HepG2 (cell line): ENCODE measurements at regions not wholly inside any gene's neighbourhood (a gene's known extent, or its start where the extent isn't known, plus 50 kb on each side); places are given as distances from the start of the nearest gene placed in this dataset.

Source experiments
- ATAC-seq: fragments of 200-7000 bp; cut with Tn5 transposase; 3 replicates; pipeline ENCODE4 v1.9.1; 2020; ENCODE audit warnings: mild to moderate bottlenecking, moderate library complexity
- BruUV-seq: library from RNA; stranded (reverse); fragments of 400-500 nt; replicated peaks from 2 replicates; lab custom pipeline; 2021; lab: Mats Ljungman, UMichigan
- CTCF ChIA-PET: fragments of 300-600 bp; formaldehyde crosslinking; extraction: SDS; loops from one replicate; lab custom pipeline; 2021; ENCODE audit warnings: low total read pairs, inconsistent platforms, low intra/inter-chr PET ratio; lab: Yijun Ruan, JAX
- POLR2A ChIA-PET: fragments of 350-600 bp; sonication (Branson Sonifier 250); formaldehyde crosslinking; loops from one replicate; lab custom pipeline; 2020; ENCODE audit warnings: antibody characterized with exemption, inconsistent platforms; lab: Yijun Ruan, JAX
- DNase-seq: peaks from one replicate; pipeline ENCODE4 v3.0.0-alpha.2; 2015; ENCODE audit warnings: low spot score
- FAIRE-seq: peaks from 3 replicates; lab custom pipeline; 2011; peaks lifted over from hg19 to GRCh38; lab: Jason Lieb, UNC
- H2AFZ ChIP-seq: one replicate; pipeline ENCODE4 v1.6.1; 2011; ENCODE audit warnings: low read length, inconsistent platforms
- H3K27ac ChIP-seq: fragments of 300-600 bp; 3 replicates; pipeline ENCODE4 v1.8.0; 2011; ENCODE audit warnings: mixed run types, mild to moderate bottlenecking, mixed read lengths, low read length, inconsistent platforms; ENCODE audit not compliant: insufficient read depth; ENCODE audit errors: extremely low read length
- H3K27me3 ChIP-seq, 2 experiments: fragments of 200-600 bp in 1 of 2; 2 replicates in 1 of 2; 3 replicates in 1 of 2; pipeline versions ENCODE4 v1.6.0 to v1.8.0; 2011; ENCODE audit warnings: low read length in 2 of 2, mild to moderate bottlenecking in 2 of 2, moderate library complexity in 2 of 2, inconsistent platforms in 1 of 2; ENCODE audit not compliant: insufficient read depth in 2 of 2, control insufficient read depth in 1 of 2
- H3K36me3 ChIP-seq, 2 experiments: fragments of 200-600 bp in 1 of 2; replicated peaks in 1 of 2; 2 replicates in 1 of 2; 3 replicates in 1 of 2; pipeline versions ENCODE4 v1.5.1 to v1.8.0; 2011; ENCODE audit warnings: low read length in 2 of 2, inconsistent platforms in 1 of 2; ENCODE audit not compliant: insufficient read depth in 2 of 2, control insufficient read depth in 1 of 2
- H3K4me1 ChIP-seq: 2 replicates; pipeline ENCODE4 v1.5.1; 2012; ENCODE audit warnings: low read length, inconsistent platforms; ENCODE audit not compliant: insufficient read depth
- H3K4me2 ChIP-seq: 2 replicates; pipeline ENCODE4 v1.6.0; 2011; ENCODE audit warnings: low read depth, low read length, inconsistent platforms
- H3K4me3 ChIP-seq, 3 experiments: fragments of 200-600 bp in 1 of 3; sonication (generic), shearing (Covaris generic) in 1 of 3; replicated peaks in 1 of 3; 2 replicates each; pipeline ENCODE4 v1.5.1; 2011 to 2016; ENCODE audit warnings: low read length in 3 of 3, inconsistent platforms in 2 of 3, low read depth in 2 of 3, mild to moderate bottlenecking in 2 of 3, control low read depth in 1 of 3, mixed read lengths in 1 of 3; ENCODE audit not compliant: insufficient read depth in 1 of 3
- H3K79me2 ChIP-seq: one replicate; pipeline ENCODE4 v1.6.1; 2011; ENCODE audit warnings: low read length, inconsistent platforms; ENCODE audit not compliant: insufficient read depth
- H3K9ac ChIP-seq: 2 replicates; pipeline ENCODE4 v1.6.0; 2011; ENCODE audit warnings: mild to moderate bottlenecking, low read depth, low read length, inconsistent platforms; ENCODE audit not compliant: insufficient read depth
- H3K9me3 ChIP-seq: 2 replicates; pipeline ENCODE4 v1.5.1; 2012; ENCODE audit warnings: mild to moderate bottlenecking, low read length
- H4K20me1 ChIP-seq: 2 replicates; pipeline ENCODE4 v1.6.0; 2011; ENCODE audit warnings: inconsistent platforms, mild to moderate bottlenecking, low read length, moderate library complexity; ENCODE audit not compliant: insufficient read depth
- GABPB1 ChIP-seq: IDR thresholded peaks from 2 replicates; pipeline ENCODE4 v1.6.1; 2016; ENCODE audit warnings: mild to moderate bottlenecking, missing genetic modification reagents, moderate library complexity, missing compliant biosample characterization
- HNRNPH1 ChIP-seq: fragments of 200-400 bp; formaldehyde crosslinking; optimal IDR thresholded peaks from 2 replicates; pipeline ENCODE3; 2017; ENCODE audit warnings: mild to moderate bottlenecking, low read depth, low read length
- ISX ChIP-seq: sonication (generic); formaldehyde crosslinking; conservative IDR thresholded peaks from 2 replicates; pipeline ENCODE4 v1.5.0; 2020; ENCODE audit warnings: missing genetic modification reagents
- MAF1 ChIP-seq: sonication (generic); formaldehyde crosslinking; IDR thresholded peaks from 2 replicates; pipeline ENCODE4 v1.5.0; 2020; ENCODE audit warnings: missing genetic modification reagents, borderline replicate concordance
- MEIS1 ChIP-seq: sonication (generic); formaldehyde crosslinking; IDR thresholded peaks from 2 replicates; pipeline ENCODE4 v1.9.0; 2021; ENCODE audit warnings: mild to moderate bottlenecking, missing genetic modification reagents, moderate library complexity, borderline replicate concordance
- NFE2L2 ChIP-seq: fragments of 150-350 bp; IDR thresholded peaks from 2 replicates; pipeline ENCODE4 v1.6.1; 2014; ENCODE audit warnings: low read length
- NR1H2 ChIP-seq: sonication (generic); formaldehyde crosslinking; IDR thresholded peaks from 2 replicates; pipeline ENCODE4 v1.8.1; 2022; ENCODE audit warnings: low read depth, missing genetic modification reagents, borderline replicate concordance
- NR2F1 ChIP-seq, 2 experiments: fragments of 450-650 bp in 1 of 2; formaldehyde crosslinking in 1 of 2; IDR thresholded peaks; 2 replicates each; pipeline versions ENCODE4 v1.5.0 to v1.6.1; 2016 to 2020; ENCODE audit warnings: mild to moderate bottlenecking in 1 of 2, missing compliant biosample characterization in 1 of 2, missing genetic modification reagents in 1 of 2, moderate library complexity in 1 of 2
- SRY ChIP-seq: sonication (generic); formaldehyde crosslinking; IDR thresholded peaks from 2 replicates; pipeline ENCODE4 v1.8.0; 2022; ENCODE audit warnings: mild to moderate bottlenecking, missing genetic modification reagents
- ZKSCAN5 ChIP-seq: sonication (generic); formaldehyde crosslinking; IDR thresholded peaks from 2 replicates; pipeline ENCODE4 v1.5.1; 2020; ENCODE audit warnings: mild to moderate bottlenecking, missing genetic modification reagents
- ZNF296 ChIP-seq: sonication (generic); formaldehyde crosslinking; conservative IDR thresholded peaks from 2 replicates; pipeline ENCODE4 v1.5.0; 2020; ENCODE audit warnings: mild to moderate bottlenecking, missing genetic modification reagents
- ZNF589 ChIP-seq: sonication (generic); formaldehyde crosslinking; conservative IDR thresholded peaks from 2 replicates; pipeline ENCODE4 v1.8.0; 2022; ENCODE audit warnings: mild to moderate bottlenecking, moderate library complexity, missing genetic modification reagents
- ZNF687 ChIP-seq: sonication (generic); formaldehyde crosslinking; IDR thresholded peaks from 2 replicates; pipeline ENCODE4 v1.5.1; 2020; ENCODE audit warnings: mild to moderate bottlenecking, missing genetic modification reagents, moderate library complexity
- ZNF709 ChIP-seq: sonication (generic); formaldehyde crosslinking; IDR thresholded peaks from 2 replicates; pipeline ENCODE4 v1.5.0; 2020; ENCODE audit warnings: mild to moderate bottlenecking, missing genetic modification reagents
- ZNF790 ChIP-seq: sonication (generic); formaldehyde crosslinking; IDR thresholded peaks from 2 replicates; pipeline ENCODE4 v1.8.0; 2022; ENCODE audit warnings: missing genetic modification reagents, mild to moderate bottlenecking, borderline replicate concordance
- ZNF83 ChIP-seq: sonication (generic); formaldehyde crosslinking; IDR thresholded peaks from 2 replicates; pipeline ENCODE4 v1.4.0; 2020; ENCODE audit warnings: missing genetic modification reagents, mild to moderate bottlenecking, borderline replicate concordance
- WGBS: methylation state at CpG from one replicate; pipeline ENCODE4 v1.1.6; 2017; ENCODE audit warnings: low lambda C conversion rate; 5-methylcytosine and 5-hydroxymethylcytosine counted together
- in situ Hi-C: cut with HindIII; loops from 2 replicates; pipeline ENCODE4 v1.10.0; 2017; ENCODE audit warnings: low pct_unique_long_range_greater_than_20kb; ENCODE audit not compliant: extremely low pct_ligation_motif_present
- intact Hi-C: fragments of 100-400 bp; cut with micrococcal nuclease; formaldehyde crosslinking; loops from one replicate; pipeline ENCODE4 v1.10.0; 2022; ENCODE audit not compliant: unreplicated experiment
- TF ChIP-seq, protein P1 (sequence below): sonication (generic); formaldehyde crosslinking; conservative IDR thresholded peaks from 2 replicates; pipeline ENCODE4 v1.8.0; 2022; ENCODE audit warnings: missing genetic modification reagents
- TF ChIP-seq, protein P2 (sequence below): fragments of 450-650 bp; IDR thresholded peaks from 2 replicates; pipeline ENCODE4 v1.6.1; 2017; ENCODE audit warnings: mild to moderate bottlenecking

DNA sequence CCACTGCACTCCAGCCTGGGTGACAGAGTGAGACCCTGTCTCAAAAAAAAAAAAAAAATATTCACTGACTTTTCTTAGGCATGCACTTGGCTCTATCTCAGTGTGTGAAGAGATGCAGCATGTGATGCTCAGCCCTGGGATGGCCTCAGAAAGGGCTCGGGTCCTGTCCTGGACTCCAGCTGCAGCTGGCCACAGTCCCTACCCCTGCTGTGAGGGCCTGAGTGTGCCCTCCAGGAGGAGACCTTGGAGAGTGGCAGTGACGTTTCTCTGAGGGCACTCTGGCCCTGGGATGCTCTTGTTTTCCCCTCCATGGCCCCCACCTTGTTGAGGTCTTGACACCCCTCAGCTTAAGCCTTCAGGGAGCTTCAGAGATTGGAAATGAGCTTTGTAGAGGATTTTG lies 81.9 kb upstream of the POU3F1 start:
- Histone ChIP-seq H3K4me1 (no peaks in the 10 kb centered on the region), H3K4me2 (no peak overlapping the region), H4K20me1 (no peaks in the 10 kb centered on the region), H3K4me3 (no peak overlapping the region), H3K27me3 (peaks cover 4 to 25% of the 10 kb centered on the region in 2 experiments; a peak in 4 of 5 replicates), H3K79me2 (no peaks in the 10 kb centered on the region), H3K36me3 (no peaks in the 10 kb centered on the region), H3K27ac (no peak overlapping the region), H3K9me3 (no peaks in the 10 kb centered on the region), H2AFZ (no peak overlapping the region), H3K9ac (no peak overlapping the region)
- POLR2A ChIA-PET, result no interaction called here
- BruUV-seq, result no TSS peak
- TF ChIP-seq, protein P1, sequence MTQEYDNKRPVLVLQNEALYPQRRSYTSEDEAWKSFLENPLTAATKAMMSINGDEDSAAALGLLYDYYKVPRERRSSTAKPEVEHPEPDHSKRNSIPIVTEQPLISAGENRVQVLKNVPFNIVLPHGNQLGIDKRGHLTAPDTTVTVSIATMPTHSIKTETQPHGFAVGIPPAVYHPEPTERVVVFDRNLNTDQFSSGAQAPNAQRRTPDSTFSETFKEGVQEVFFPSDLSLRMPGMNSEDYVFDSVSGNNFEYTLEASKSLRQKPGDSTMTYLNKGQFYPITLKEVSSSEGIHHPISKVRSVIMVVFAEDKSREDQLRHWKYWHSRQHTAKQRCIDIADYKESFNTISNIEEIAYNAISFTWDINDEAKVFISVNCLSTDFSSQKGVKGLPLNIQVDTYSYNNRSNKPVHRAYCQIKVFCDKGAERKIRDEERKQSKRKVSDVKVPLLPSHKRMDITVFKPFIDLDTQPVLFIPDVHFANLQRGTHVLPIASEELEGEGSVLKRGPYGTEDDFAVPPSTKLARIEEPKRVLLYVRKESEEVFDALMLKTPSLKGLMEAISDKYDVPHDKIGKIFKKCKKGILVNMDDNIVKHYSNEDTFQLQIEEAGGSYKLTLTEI (CRISPR knock-in tag), result no peak
- TF ChIP-seq HNRNPH1 (no peak), ZNF687 (CRISPR knock-in tag) (no peak), ZNF296 (CRISPR knock-in tag) (no peak), ZNF790 (CRISPR knock-in tag) (no peak), MAF1 (CRISPR knock-in tag) (no peak), GABPB1 (CRISPR knock-in tag) (no peak), NR2F1 (CRISPR knock-in tag; IDR thresholded peaks at IDR 0.05) (no peak), NFE2L2 (no peak), NR1H2 (CRISPR knock-in tag) (no peak), ISX (CRISPR knock-in tag) (no peak), ZKSCAN5 (CRISPR knock-in tag) (no peak), ZNF589 (CRISPR knock-in tag) (no peak), MEIS1 (CRISPR knock-in tag) (no peak), ZNF709 (CRISPR knock-in tag) (no peak), ZNF83 (no peak), SRY (CRISPR knock-in tag) (no peak)
- TF ChIP-seq, protein P2, sequence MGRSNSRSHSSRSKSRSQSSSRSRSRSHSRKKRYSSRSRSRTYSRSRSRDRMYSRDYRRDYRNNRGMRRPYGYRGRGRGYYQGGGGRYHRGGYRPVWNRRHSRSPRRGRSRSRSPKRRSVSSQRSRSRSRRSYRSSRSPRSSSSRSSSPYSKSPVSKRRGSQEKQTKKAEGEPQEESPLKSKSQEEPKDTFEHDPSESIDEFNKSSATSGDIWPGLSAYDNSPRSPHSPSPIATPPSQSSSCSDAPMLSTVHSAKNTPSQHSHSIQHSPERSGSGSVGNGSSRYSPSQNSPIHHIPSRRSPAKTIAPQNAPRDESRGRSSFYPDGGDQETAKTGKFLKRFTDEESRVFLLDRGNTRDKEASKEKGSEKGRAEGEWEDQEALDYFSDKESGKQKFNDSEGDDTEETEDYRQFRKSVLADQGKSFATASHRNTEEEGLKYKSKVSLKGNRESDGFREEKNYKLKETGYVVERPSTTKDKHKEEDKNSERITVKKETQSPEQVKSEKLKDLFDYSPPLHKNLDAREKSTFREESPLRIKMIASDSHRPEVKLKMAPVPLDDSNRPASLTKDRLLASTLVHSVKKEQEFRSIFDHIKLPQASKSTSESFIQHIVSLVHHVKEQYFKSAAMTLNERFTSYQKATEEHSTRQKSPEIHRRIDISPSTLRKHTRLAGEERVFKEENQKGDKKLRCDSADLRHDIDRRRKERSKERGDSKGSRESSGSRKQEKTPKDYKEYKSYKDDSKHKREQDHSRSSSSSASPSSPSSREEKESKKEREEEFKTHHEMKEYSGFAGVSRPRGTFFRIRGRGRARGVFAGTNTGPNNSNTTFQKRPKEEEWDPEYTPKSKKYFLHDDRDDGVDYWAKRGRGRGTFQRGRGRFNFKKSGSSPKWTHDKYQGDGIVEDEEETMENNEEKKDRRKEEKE, result no peak
- DNase-seq, result no peak
- FAIRE-seq, result no peak
- WGBS, result 0% methylated on average over 2 of the region's 2 CpGs
- in situ Hi-C loops, result no loop called here
- ATAC-seq, result no peak
- intact Hi-C loops, result no loop called here
- CTCF ChIA-PET, result no interaction called here
